ENCODE measurements at regions not wholly inside any gene's neighbourhood (a gene's known extent, or its start where the extent isn't known, plus 50 kb on each side); places are given as distances from the start of the nearest gene placed in this dataset.

GRCh38 chr2:221883976-221884375 is 311.9 kb upstream of the EPHA4 start:
- H3K79me2 ChIP-seq (ENCODE audit: insufficient read depth, low read length): no peaks in the 10 kb centered on the region
- ATAC-seq (no peak), FAIRE-seq (no peak), DNase-seq (ENCODE audit: low spot score) (no peak)
- BruUV-seq (replicated peaks): no TSS peak
- H3K36me3 ChIP-seq (replicated peaks in 1 of 2; ENCODE audit: control insufficient read depth in 1 of 2, insufficient read depth in 2 of 2, low read length in 2 of 2): no peaks in the 10 kb centered on the region
- intact Hi-C loops (cut with micrococcal nuclease; ENCODE audit: unreplicated experiment) (no loop called here), in situ Hi-C loops (cut with HindIII; ENCODE audit: extremely low pct_ligation_motif_present, low pct_unique_long_range_greater_than_20kb) (no loop called here)
- TF ChIP-seq, protein P1, sequence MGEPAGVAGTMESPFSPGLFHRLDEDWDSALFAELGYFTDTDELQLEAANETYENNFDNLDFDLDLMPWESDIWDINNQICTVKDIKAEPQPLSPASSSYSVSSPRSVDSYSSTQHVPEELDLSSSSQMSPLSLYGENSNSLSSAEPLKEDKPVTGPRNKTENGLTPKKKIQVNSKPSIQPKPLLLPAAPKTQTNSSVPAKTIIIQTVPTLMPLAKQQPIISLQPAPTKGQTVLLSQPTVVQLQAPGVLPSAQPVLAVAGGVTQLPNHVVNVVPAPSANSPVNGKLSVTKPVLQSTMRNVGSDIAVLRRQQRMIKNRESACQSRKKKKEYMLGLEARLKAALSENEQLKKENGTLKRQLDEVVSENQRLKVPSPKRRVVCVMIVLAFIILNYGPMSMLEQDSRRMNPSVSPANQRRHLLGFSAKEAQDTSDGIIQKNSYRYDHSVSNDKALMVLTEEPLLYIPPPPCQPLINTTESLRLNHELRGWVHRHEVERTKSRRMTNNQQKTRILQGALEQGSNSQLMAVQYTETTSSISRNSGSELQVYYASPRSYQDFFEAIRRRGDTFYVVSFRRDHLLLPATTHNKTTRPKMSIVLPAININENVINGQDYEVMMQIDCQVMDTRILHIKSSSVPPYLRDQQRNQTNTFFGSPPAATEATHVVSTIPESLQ (CRISPR knock-in tag; conservative IDR thresholded peaks at IDR 0.05): no peak
- TF ChIP-seq ZSCAN21 (CRISPR knock-in tag; IDR thresholded peaks at IDR 0.05; ENCODE audit: borderline replicate concordance) (no peak), MIER2 (CRISPR knock-in tag; IDR thresholded peaks at IDR 0.05) (no peak), ZNF496 (CRISPR knock-in tag; IDR thresholded peaks at IDR 0.05; ENCODE audit: insufficient replicate concordance) (no peak), RBM39 (IDR thresholded peaks at IDR 0.05; ENCODE audit: low read depth, low read length, poor library complexity, severe bottlenecking) (no peak), ELK4 (CRISPR knock-in tag; IDR thresholded peaks at IDR 0.05; ENCODE audit: borderline replicate concordance) (no peak), POGZ (CRISPR knock-in tag; IDR thresholded peaks at IDR 0.05) (no peak), ZNF777 (CRISPR knock-in tag; IDR thresholded peaks at IDR 0.05) (no peak), AKAP8 (CRISPR knock-in tag; IDR thresholded peaks at IDR 0.05) (no peak), ZNF274 (CRISPR knock-in tag; IDR thresholded peaks at IDR 0.05) (no peak)
- TF ChIP-seq, protein P2, sequence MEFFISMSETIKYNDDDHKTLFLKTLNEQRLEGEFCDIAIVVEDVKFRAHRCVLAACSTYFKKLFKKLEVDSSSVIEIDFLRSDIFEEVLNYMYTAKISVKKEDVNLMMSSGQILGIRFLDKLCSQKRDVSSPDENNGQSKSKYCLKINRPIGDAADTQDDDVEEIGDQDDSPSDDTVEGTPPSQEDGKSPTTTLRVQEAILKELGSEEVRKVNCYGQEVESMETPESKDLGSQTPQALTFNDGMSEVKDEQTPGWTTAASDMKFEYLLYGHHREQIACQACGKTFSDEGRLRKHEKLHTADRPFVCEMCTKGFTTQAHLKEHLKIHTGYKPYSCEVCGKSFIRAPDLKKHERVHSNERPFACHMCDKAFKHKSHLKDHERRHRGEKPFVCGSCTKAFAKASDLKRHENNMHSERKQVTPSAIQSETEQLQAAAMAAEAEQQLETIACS (CRISPR knock-in tag; IDR thresholded peaks at IDR 0.05): no peak
- TF ChIP-seq, protein P3, sequence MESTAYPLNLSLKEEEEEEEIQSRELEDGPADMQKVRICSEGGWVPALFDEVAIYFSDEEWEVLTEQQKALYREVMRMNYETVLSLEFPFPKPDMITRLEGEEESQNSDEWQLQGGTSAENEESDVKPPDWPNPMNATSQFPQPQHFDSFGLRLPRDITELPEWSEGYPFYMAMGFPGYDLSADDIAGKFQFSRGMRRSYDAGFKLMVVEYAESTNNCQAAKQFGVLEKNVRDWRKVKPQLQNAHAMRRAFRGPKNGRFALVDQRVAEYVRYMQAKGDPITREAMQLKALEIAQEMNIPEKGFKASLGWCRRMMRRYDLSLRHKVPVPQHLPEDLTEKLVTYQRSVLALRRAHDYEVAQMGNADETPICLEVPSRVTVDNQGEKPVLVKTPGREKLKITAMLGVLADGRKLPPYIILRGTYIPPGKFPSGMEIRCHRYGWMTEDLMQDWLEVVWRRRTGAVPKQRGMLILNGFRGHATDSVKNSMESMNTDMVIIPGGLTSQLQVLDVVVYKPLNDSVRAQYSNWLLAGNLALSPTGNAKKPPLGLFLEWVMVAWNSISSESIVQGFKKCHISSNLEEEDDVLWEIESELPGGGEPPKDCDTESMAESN (CRISPR knock-in tag; conservative IDR thresholded peaks at IDR 0.05): no peak
- POLR2A ChIA-PET: no interaction called here
- WGBS (ENCODE audit: low lambda C conversion rate): 5% methylated on average over 4 of the region's 4 CpGs
- peaks cover 14% of the 10 kb centered on the region; the same call in 1 of the 2 replicates for H3K9me3 ChIP-seq (ENCODE audit: low read length)
- H3K4me3 ChIP-seq (replicated peaks in 1 of 3; ENCODE audit: insufficient read depth in 1 of 3, low read depth in 2 of 3, low read length in 3 of 3): no peak overlapping the region
- H3K4me1 ChIP-seq (ENCODE audit: insufficient read depth, low read length): no peaks in the 10 kb centered on the region
- no peak overlapping the region for H3K27ac ChIP-seq (ENCODE audit: extremely low read length, insufficient read depth, low read length)
- H3K27me3 ChIP-seq (ENCODE audit: control insufficient read depth in 1 of 2, insufficient read depth in 2 of 2, low read length in 2 of 2): no peaks in the 10 kb centered on the region
- no peak overlapping the region for H3K9ac ChIP-seq (ENCODE audit: insufficient read depth, low read depth, low read length)
- H4K20me1 ChIP-seq (ENCODE audit: insufficient read depth, low read length): no peaks in the 10 kb centered on the region
- H3K4me2 ChIP-seq (ENCODE audit: low read depth, low read length): no peak overlapping the region
- no peak overlapping the region for H2AFZ ChIP-seq (ENCODE audit: low read length)
- CTCF ChIA-PET (ENCODE audit: low intra/inter-chr PET ratio, low total read pairs): no interaction called here

All from HepG2 (cell line).